GM18858 (cell line): ENCODE measurements at regions not wholly inside any gene's neighbourhood (a gene's known extent, or its start where the extent isn't known, plus 50 kb on each side); places are given as distances from the start of the nearest gene placed in this dataset.
"Not testable (repeated sequence)": the region's sequence is repeated elsewhere in the genome, so short reads cannot be mapped to it uniquely, and the experiment has no call there.

Source experiments
- ATAC-seq: cut with Tn5 transposase; IDR thresholded peaks from one replicate; pipeline ENCODE4 v1.9.1; 2021; ENCODE audit not compliant: unreplicated experiment

- ATAC-seq, result no peak
Measured at GRCh38 chr20:40101560-40101959, 587.5 kb downstream of the MAFB start.

GRCh38 chr20:40100261-40100660 lies 588.8 kb downstream of the MAFB start:
- ATAC-seq, result no peak

- ATAC-seq, result no peak
Measured at GRCh38 chr20:40090236-40090635, 598.8 kb downstream of the MAFB start.

DNA sequence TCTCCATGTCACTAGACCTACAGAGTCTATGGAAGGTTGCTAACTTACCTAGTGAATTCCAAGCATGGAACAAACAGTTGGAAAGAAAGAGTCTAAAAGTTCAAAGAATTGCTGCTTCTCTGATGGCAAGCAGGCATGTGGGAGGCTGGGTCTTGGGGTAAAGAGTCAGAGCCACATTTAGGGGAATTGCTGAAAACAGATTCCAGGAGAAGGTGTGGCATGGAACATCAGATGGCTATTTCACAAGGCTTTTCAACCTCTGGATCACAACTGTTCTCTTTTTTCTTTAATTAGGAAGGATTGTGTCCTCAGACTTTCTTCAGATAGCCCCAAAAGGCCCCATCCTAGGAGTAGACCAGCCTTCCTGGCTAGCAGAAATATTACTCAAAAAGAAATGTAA lies 601.5 kb downstream of the MAFB start:
- ATAC-seq, result no peak

DNA sequence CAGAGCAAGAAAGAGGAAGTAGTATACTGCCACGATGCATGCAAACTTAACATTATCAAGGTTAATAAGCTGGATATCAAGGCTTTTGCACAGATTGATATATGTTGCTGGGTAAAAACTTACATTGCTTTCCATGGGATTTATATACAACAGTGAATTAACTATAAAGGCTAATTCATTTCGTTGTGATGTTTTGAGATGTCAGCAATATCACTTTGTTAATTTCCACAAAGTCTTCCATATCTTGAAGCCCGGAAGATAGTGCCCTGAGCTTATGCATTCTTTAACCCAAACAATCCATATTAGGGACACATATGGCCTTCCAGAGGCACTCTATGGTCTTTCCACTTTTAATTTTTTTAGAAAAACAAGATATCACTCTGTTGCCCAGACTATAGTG lies 603.5 kb downstream of the MAFB start:
- no peak for ATAC-seq

DNA sequence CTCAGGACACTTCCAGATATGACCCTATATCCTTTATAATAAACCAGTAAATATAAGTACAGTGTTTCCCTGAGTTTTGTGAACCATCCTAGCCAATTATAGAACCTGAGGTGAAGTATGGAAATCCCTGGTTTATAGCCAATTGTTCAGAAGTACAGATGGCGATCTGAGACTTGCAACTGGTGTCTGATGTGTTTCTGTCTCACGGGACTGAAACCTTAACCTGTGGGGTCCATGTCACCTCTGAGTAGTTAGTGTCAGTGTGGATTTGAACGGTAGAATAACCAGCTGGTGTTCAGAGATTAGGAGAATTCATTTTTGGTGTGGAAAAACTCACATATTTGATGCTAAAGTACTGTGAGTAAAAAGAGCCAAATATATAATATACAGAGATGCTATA lies 606.6 kb downstream of the MAFB start:
- no peak for ATAC-seq

GRCh38 chr20:40081653-40082052 lies 607.4 kb downstream of the MAFB start:
- ATAC-seq, result no peak

DNA sequence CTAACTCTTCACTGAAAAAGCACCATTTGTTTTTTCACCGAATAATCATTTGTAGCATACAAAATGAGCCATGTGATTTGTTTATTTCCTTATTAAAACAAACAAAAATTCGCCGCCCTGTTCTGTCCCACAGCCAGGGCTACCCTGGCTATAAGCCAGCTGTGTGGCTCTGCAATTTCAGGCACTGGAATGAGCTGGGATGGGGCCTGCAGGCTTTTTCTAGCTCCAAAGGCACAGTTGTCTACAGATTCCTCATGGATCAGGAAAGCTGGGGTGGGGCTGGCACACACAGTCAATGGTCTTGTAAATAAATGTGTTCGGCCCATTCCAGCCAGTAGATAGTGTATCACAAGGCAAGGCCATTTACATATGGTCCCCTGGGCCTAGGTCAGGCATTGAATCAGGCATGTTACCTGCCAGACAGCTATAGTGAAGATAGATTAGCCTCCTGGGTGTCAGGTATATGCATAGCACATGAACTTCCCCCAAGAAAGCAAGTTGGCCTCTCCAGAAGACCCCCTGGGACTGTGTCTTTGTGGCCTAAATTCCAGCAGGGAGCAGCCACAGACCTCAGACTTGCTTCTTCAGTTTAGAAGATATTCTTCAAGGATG lies 608.9 kb downstream of the MAFB start:
- ATAC-seq, result no peak

DNA sequence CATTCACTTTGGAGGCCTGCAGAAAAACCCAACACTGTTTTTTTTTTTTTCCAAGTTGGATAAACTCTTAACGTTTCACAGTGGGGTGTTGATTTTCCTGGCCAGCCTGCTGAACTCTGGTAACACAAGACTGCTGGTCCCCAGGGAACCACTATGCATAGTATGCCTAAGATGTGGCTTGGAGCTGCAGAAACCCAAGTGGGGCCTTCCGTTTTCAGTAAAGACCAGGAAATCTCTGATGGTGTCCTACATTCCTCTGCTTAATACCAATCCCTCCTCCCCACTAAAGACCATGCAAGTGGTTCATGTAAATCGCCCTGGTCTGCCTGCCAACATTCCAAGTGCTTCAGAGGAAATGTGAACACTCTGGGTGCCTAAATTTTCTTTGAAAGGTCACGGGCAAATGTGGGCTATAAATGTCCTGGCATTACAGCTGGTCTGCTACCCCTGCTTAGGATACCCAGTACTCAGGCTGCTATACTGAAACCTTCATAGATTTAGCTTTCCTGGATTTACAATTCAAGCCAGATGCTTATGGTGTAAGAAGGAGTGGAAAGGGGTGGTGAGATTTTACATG lies 615.4 kb downstream of the MAFB start:
- ATAC-seq, result no peak

- no peak for ATAC-seq
Measured at GRCh38 chr20:40072907-40073306, 616.1 kb downstream of the MAFB start.

DNA sequence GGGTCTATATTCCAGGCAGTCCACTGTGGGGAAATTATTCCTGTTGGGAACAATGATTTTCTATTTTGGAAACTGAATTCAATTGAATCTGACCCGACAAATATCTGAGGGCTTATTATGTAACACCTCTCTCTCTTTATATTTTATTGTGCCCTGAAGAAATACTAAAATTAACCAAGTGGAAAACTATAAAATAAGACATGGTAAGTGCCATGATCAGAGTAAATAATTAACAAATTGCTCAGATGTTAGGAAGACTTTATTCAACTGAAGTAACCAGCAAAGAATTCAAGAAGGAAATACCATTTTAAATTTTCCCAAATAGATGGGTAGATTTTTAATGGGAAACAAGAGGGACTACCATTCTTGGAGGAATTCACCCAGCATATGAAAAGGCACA lies 632.9 kb downstream of the MAFB start:
- ATAC-seq, result no peak

GRCh38 chr20:40055711-40056110 lies 633.3 kb downstream of the MAFB start:
- no peak for ATAC-seq

GRCh38 chr20:40054311-40054710 lies 634.7 kb downstream of the MAFB start:
- ATAC-seq, result no peak

GRCh38 chr20:40050596-40050995 lies 638.4 kb downstream of the MAFB start:
- no peak for ATAC-seq

DNA sequence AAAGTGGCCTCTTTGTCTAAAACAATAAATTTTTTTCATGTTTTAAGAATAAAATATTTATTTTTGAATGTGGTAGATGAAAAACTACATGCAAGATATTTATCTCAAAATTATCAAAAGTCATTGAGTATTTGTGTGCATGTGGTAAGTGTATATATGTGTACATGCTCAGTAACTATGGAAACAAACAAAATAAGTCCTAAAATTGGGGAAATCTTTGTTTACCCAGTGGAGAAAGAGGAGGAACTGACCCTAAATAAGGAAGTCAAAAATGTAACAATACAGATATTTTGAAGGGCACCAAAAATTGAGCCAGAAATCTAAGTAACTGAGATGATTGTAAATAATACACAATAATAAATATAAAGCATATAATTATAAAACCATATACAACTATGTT lies 639.2 kb downstream of the MAFB start:
- ATAC-seq, result no peak

DNA sequence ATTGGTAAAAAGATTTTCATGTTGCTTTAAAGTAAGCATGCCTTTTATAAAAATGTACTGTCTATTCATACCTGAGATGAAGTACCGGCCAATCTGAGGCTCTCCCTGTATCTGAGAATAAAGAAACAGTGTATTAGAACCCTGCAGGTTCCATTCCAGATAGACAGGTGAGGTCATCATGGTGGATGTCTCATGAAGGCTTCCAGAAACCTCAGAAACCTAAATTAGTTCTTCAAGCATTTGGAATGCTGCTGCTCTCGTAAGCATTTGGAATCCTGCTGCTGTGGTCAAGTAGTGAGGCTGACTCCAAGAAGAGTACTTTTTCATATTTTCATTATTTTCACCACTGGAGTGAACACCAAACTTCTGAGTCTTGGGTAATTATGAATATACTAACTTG lies 642.3 kb downstream of the MAFB start:
- ATAC-seq, result no peak

DNA sequence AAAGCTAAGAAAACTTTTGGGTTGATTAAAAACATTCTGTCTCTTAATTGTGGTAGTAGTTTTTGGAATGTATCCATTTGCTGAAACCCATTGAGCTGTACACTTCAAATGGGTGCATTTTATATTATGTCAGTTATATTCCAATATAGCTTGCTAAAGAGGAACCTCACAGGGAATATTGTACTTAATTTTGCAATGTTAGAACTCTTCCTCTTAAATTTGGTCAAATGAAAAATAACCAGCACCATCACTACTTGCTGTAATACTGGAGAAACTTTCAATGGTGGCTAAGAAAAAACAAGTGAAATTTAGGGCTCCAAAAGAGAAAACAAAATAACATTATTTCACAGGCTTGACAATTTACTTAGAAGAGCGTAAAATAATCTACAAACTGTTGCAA lies 651.5 kb downstream of the MAFB start:
- no peak for ATAC-seq

- ATAC-seq, result no peak
Measured at GRCh38 chr20:40029589-40029988, 659.4 kb downstream of the MAFB start.

DNA sequence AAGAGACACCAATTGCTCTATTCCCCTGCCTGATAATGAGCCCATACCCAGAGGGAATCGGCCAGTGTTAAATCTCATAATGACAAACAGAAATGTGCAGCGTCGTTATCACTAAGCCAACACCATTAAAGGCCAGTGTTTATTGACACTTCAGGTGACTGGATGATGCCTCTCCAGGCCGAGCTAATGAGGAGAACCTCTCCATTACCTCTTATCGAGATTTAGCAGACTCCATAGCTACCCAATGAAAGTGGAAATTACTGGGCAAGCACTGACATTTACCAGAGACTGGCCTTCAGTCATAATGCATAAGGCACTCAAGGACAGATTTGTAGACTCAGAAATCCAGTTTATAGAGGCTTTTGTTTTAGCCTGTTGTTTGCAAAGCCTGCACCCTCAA lies 669.5 kb downstream of the MAFB start:
- no peak for ATAC-seq

DNA sequence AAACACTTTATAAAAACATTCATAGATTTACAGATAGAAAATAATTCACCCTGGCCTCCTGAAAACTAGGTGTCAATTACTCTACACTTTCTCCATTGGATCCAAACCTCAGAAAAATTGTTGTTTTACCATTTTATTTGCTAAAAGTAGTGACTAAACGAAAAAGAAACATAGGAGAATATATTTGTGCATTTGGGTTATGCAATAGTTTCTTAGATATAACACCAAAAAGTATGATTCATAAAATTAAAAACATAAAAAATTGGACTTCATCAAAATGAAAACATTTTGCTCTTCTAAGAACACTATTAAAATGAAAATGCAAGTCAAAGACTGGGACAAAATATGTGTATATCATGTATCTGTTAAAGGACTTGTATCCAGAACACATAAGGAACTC lies 671.3 kb downstream of the MAFB start:
- ATAC-seq, result no peak

GRCh38 chr20:40016890-40017289 lies 672.1 kb downstream of the MAFB start:
- no peak for ATAC-seq

GRCh38 chr20:40016392-40016791 lies 672.6 kb downstream of the MAFB start:
- ATAC-seq, result no peak

DNA sequence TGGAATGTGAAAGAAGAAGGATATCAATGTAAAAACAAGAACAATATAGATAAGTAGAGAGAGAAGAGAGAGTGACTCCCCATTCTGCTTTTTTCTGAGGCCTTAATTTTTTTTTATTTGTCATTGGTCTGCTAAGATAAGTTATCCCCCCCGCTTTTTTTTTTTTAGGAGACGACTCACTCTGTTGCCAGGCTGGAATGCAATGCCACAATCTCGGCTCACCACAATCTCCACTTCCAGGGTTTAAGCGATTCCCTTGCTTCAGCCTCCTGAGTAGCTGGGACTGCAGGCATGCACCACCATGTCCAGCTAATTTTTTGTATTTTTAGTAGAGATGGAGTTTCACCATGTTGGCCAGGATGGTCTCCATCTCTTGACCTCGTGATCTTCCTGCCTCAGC lies 677.0 kb downstream of the MAFB start:
- not testable (repeated sequence) for ATAC-seq
